ENCODE measurements at regions not wholly inside any gene's neighbourhood (a gene's known extent, or its start where the extent isn't known, plus 50 kb on each side); places are given as distances from the start of the nearest gene placed in this dataset.

DNA sequence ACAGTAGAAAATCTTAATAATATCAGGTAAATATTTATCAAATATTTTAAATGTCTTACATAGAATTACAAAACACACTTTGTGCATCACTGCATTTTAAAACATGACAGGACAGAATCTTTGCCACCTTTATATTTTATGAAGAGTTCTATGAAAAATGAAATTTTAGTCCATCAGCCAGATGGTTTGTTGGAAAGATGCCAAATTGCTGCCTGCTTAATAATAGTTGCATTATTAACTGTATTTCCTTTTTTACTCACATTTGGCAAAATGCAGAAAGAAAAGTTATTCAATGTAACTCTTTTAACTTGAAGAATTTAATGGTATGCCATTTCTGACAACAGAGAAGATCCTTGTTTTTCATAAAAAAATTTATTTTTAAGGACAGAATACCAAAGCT, 1271.6 kb downstream of the NSUN3 start:
- intact Hi-C loops (cut with micrococcal nuclease; ENCODE audit: unreplicated experiment), result no loop called here
- Histone ChIP-seq H3K27me3 (replicated peaks; ENCODE audit: control insufficient read depth, insufficient read depth, low read length) (no peaks in the 10 kb centered on the region), H3K4me1 (peaks cover 8% of the 10 kb centered on the region), H3K36me3 (ENCODE audit: control insufficient read depth, insufficient read depth, low read length) (no peaks in the 10 kb centered on the region), H3K9me3 (no peaks in the 10 kb centered on the region), H3K4me3 (ENCODE audit: low read depth, low read length) (no peak overlapping the region)
- Mint-ChIP-seq H3K27me3 (ENCODE audit: insufficient read depth, unreplicated experiment) (no peaks in the 10 kb centered on the region), H3K27ac (ENCODE audit: unreplicated experiment) (no peak overlapping the region), H3K9me3 (ENCODE audit: unreplicated experiment) (no peaks in the 10 kb centered on the region), H3K4me1 (ENCODE audit: low read depth, unreplicated experiment) (no peaks in the 10 kb centered on the region), H3K4me3 (ENCODE audit: unreplicated experiment) (no peak overlapping the region), H3K36me3 (ENCODE audit: insufficient read depth, unreplicated experiment) (no peaks in the 10 kb centered on the region)
- ChIA-PET POLR2A (no interaction called here), CTCF (no interaction called here)
- BruUV-seq (replicated peaks), result no TSS peak
- DNase-seq, result no peak
- TF ChIP-seq, protein P1, sequence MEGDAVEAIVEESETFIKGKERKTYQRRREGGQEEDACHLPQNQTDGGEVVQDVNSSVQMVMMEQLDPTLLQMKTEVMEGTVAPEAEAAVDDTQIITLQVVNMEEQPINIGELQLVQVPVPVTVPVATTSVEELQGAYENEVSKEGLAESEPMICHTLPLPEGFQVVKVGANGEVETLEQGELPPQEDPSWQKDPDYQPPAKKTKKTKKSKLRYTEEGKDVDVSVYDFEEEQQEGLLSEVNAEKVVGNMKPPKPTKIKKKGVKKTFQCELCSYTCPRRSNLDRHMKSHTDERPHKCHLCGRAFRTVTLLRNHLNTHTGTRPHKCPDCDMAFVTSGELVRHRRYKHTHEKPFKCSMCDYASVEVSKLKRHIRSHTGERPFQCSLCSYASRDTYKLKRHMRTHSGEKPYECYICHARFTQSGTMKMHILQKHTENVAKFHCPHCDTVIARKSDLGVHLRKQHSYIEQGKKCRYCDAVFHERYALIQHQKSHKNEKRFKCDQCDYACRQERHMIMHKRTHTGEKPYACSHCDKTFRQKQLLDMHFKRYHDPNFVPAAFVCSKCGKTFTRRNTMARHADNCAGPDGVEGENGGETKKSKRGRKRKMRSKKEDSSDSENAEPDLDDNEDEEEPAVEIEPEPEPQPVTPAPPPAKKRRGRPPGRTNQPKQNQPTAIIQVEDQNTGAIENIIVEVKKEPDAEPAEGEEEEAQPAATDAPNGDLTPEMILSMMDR (IDR thresholded peaks at IDR 0.05; ENCODE audit: insufficient read depth in 1 of 2, low read depth in 1 of 2, low read length in 1 of 2, severe bottlenecking in 1 of 2, unreplicated experiment in 1 of 2), result no peak

DNA sequence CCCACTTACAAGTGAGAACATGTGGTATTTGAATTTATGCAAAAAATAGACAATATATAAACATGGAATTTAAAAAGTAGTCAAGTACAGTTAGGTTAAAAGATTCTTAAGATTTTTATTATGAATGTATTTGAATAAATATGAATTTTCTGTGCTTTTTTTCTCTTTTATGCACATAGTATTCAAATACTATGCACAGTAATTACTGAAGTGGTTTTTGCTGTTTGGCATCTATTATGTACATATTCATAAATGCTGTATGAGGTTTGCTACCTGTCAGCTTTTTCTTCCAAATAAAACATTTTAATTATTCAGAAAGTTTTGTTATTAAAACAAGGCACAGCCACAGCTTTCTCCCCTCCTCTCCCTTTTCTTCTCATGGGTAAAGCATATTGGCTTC, 1272.7 kb downstream of the NSUN3 start:
- H3K4me3 Mint-ChIP-seq (ENCODE audit: unreplicated experiment), result no peak overlapping the region
- no peak overlapping the region for H3K27ac Mint-ChIP-seq (ENCODE audit: unreplicated experiment)
- no peaks in the 10 kb centered on the region for H3K9me3 Mint-ChIP-seq (ENCODE audit: unreplicated experiment)
- H3K36me3 ChIP-seq (ENCODE audit: control insufficient read depth, insufficient read depth, low read length), result no peaks in the 10 kb centered on the region
- no peaks in the 10 kb centered on the region for H3K27me3 Mint-ChIP-seq (ENCODE audit: insufficient read depth, unreplicated experiment)
- H3K36me3 Mint-ChIP-seq (ENCODE audit: insufficient read depth, unreplicated experiment), result no peaks in the 10 kb centered on the region
- CTCF ChIA-PET, result no interaction called here
- POLR2A ChIA-PET, result no interaction called here
- no peaks in the 10 kb centered on the region for H3K27me3 ChIP-seq (replicated peaks; ENCODE audit: control insufficient read depth, insufficient read depth, low read length)
- DNase-seq, result no peak
- H3K4me3 ChIP-seq (ENCODE audit: low read depth, low read length), result no peak overlapping the region
- peaks cover 13% of the 10 kb centered on the region for H3K4me1 ChIP-seq
- no TSS peak for BruUV-seq (replicated peaks)
- intact Hi-C loops (cut with micrococcal nuclease; ENCODE audit: unreplicated experiment), result no loop called here
- TF ChIP-seq, protein P1 (IDR thresholded peaks at IDR 0.05; ENCODE audit: insufficient read depth in 1 of 2, low read depth in 1 of 2, low read length in 1 of 2, severe bottlenecking in 1 of 2, unreplicated experiment in 1 of 2), result no peak
- no peaks in the 10 kb centered on the region for H3K9me3 ChIP-seq
- H3K4me1 Mint-ChIP-seq (ENCODE audit: low read depth, unreplicated experiment), result peaks cover 6% of the 10 kb centered on the region

DNA sequence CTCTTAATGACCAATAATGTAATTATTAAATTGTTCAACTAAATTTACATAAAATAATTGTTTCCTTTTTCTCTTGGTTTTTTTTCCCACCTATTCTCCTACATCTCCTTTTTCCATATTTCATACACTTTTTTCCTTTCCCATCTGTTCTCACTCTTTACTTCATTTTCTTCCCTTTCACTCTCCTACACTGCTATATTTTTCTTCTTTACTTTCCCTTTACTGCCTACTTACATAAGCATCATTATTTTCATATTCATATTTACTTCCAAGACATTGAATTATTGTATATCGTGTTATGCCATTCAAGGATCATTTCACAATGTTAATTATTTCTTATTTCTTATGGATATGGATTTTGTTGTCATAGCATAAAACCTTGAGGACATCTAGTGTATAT, 1275.6 kb downstream of the NSUN3 start:
- Mint-ChIP-seq H3K4me1 (ENCODE audit: low read depth, unreplicated experiment) (peaks cover 25% of the 10 kb centered on the region), H3K36me3 (ENCODE audit: insufficient read depth, unreplicated experiment) (no peaks in the 10 kb centered on the region), H3K27ac (ENCODE audit: unreplicated experiment) (no peak overlapping the region), H3K9me3 (ENCODE audit: unreplicated experiment) (no peaks in the 10 kb centered on the region), H3K27me3 (ENCODE audit: insufficient read depth, unreplicated experiment) (no peaks in the 10 kb centered on the region), H3K4me3 (ENCODE audit: unreplicated experiment) (no peak overlapping the region)
- Histone ChIP-seq H3K4me1 (peaks cover 37% of the 10 kb centered on the region), H3K27me3 (replicated peaks; ENCODE audit: control insufficient read depth, insufficient read depth, low read length) (no peaks in the 10 kb centered on the region), H3K9me3 (no peaks in the 10 kb centered on the region), H3K4me3 (ENCODE audit: low read depth, low read length) (no peak overlapping the region), H3K36me3 (ENCODE audit: control insufficient read depth, insufficient read depth, low read length) (no peaks in the 10 kb centered on the region)
- intact Hi-C loops (cut with micrococcal nuclease; ENCODE audit: unreplicated experiment), result no loop called here
- BruUV-seq (replicated peaks), result no TSS peak
- POLR2A ChIA-PET, result no interaction called here
- TF ChIP-seq, protein P1 (IDR thresholded peaks at IDR 0.05; ENCODE audit: insufficient read depth in 1 of 2, low read depth in 1 of 2, low read length in 1 of 2, severe bottlenecking in 1 of 2, unreplicated experiment in 1 of 2), result no peak
- DNase-seq, result no peak
- CTCF ChIA-PET, result no interaction called here

All from Caco-2 (cell line).